Osteocyte (in vitro differentiated cells): ENCODE measurements at regions not wholly inside any gene's neighbourhood (a gene's known extent, or its start where the extent isn't known, plus 50 kb on each side); places are given as distances from the start of the nearest gene placed in this dataset.

ENCODE experiments used
- DNase-seq: peaks from one replicate; pipeline ENCODE4 v3.0.0; 2021; ENCODE audit warnings: mixed read lengths; ENCODE audit not compliant: unreplicated experiment; ENCODE audit errors: extremely low spot score
- H3K27ac Mint-ChIP-seq: one replicate; pipeline ENCODE4 v1.8.0; 2021; ENCODE audit warnings: mild to moderate bottlenecking, mixed read lengths; ENCODE audit not compliant: unreplicated experiment
- H3K27me3 Mint-ChIP-seq: one replicate; pipeline ENCODE4 v1.8.0; 2021; ENCODE audit warnings: mixed read lengths; ENCODE audit not compliant: unreplicated experiment
- H3K36me3 Mint-ChIP-seq: one replicate; pipeline ENCODE4 v1.8.0; 2021; ENCODE audit warnings: mixed read lengths; ENCODE audit not compliant: unreplicated experiment
- H3K4me1 Mint-ChIP-seq: one replicate; pipeline ENCODE4 v1.8.0; 2021; ENCODE audit warnings: mixed read lengths; ENCODE audit not compliant: unreplicated experiment
- H3K4me3 Mint-ChIP-seq: one replicate; pipeline ENCODE4 v1.8.0; 2021; ENCODE audit warnings: mild to moderate bottlenecking, moderate library complexity, mixed read lengths; ENCODE audit not compliant: unreplicated experiment
- H3K9me3 Mint-ChIP-seq: one replicate; pipeline ENCODE4 v1.8.0; 2021; ENCODE audit warnings: mixed read lengths; ENCODE audit not compliant: unreplicated experiment
- CTCF ChIP-seq: fragments of 200-600 bp; sonication (generic); IDR thresholded peaks from 2 replicates; pipeline ENCODE4 v1.5.0; 2021; ENCODE audit warnings: antibody characterized with exemption, mild to moderate bottlenecking, moderate library complexity

- H3K4me3 Mint-ChIP-seq = no peak overlapping the region
- peaks cover 32% of the 10 kb centered on the region for H3K4me1 Mint-ChIP-seq
- no peak overlapping the region for H3K27ac Mint-ChIP-seq
- TF ChIP-seq CTCF = no peak
- H3K36me3 Mint-ChIP-seq = no peaks in the 10 kb centered on the region
- peak; percentile 10 for DNase-seq
- H3K27me3 Mint-ChIP-seq = no peaks in the 10 kb centered on the region
- H3K9me3 Mint-ChIP-seq = no peaks in the 10 kb centered on the region
Measured at GRCh38 chr4:24643774-24644520, 59.6 kb upstream of the DHX15 start.

- no peaks in the 10 kb centered on the region for H3K9me3 Mint-ChIP-seq
- TF ChIP-seq CTCF = no peak
- H3K27ac Mint-ChIP-seq = peak overlapping the region; percentile 51
- no peak for DNase-seq
- H3K4me1 Mint-ChIP-seq = peaks cover 32% of the 10 kb centered on the region
- no peaks in the 10 kb centered on the region for H3K27me3 Mint-ChIP-seq
- H3K36me3 Mint-ChIP-seq = no peaks in the 10 kb centered on the region
- no peak overlapping the region for H3K4me3 Mint-ChIP-seq
Measured at GRCh38 chr4:24644983-24645764, 60.8 kb upstream of the DHX15 start.

- TF ChIP-seq CTCF = no peak
- Mint-ChIP-seq H3K9me3 (no peaks in the 10 kb centered on the region), H3K4me1 (peaks cover 30% of the 10 kb centered on the region), H3K27me3 (no peaks in the 10 kb centered on the region), H3K4me3 (no peak overlapping the region), H3K36me3 (no peaks in the 10 kb centered on the region), H3K27ac (no peak overlapping the region)
- DNase-seq = no peak
Measured at GRCh38 chr4:24645765-24646550, 61.6 kb upstream of the DHX15 start.

GRCh38 chr4:24646798-24647460 lies 62.6 kb upstream of the DHX15 start:
- Mint-ChIP-seq H3K4me1 (peaks cover 30% of the 10 kb centered on the region), H3K27ac (no peak overlapping the region), H3K4me3 (no peak overlapping the region), H3K27me3 (no peaks in the 10 kb centered on the region), H3K36me3 (no peaks in the 10 kb centered on the region), H3K9me3 (no peaks in the 10 kb centered on the region)
- no peak for TF ChIP-seq CTCF
- DNase-seq = peak; percentile 60
